ENCODE measurements at regions not wholly inside any gene's neighbourhood (a gene's known extent, or its start where the extent isn't known, plus 50 kb on each side); places are given as distances from the start of the nearest gene placed in this dataset.
"Not testable (repeated sequence)": the region's sequence is repeated elsewhere in the genome, so short reads cannot be mapped to it uniquely, and the experiment has no call there.

DNA sequence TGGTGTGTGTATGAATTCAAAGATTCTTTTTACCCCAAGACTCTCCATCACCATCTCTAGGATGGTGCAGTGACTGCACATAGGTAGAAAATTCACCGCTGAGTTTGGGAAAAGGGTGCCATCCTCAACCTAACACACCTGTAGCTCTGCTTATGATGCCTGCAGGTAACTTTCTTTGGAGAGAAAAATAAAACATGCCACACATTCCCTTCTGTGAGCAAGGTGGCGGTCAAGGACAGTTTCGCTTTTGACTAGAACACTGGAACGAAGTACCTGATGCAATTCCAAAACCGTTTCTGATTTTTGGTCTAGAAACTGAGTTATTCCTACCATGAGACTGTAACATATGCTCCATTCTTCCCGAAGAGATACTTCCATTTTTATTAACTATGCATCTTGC lies 205.6 kb downstream of the FGFR2 start:
- TF ChIP-seq, protein P1, sequence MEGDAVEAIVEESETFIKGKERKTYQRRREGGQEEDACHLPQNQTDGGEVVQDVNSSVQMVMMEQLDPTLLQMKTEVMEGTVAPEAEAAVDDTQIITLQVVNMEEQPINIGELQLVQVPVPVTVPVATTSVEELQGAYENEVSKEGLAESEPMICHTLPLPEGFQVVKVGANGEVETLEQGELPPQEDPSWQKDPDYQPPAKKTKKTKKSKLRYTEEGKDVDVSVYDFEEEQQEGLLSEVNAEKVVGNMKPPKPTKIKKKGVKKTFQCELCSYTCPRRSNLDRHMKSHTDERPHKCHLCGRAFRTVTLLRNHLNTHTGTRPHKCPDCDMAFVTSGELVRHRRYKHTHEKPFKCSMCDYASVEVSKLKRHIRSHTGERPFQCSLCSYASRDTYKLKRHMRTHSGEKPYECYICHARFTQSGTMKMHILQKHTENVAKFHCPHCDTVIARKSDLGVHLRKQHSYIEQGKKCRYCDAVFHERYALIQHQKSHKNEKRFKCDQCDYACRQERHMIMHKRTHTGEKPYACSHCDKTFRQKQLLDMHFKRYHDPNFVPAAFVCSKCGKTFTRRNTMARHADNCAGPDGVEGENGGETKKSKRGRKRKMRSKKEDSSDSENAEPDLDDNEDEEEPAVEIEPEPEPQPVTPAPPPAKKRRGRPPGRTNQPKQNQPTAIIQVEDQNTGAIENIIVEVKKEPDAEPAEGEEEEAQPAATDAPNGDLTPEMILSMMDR (IDR thresholded peaks at IDR 0.05; ENCODE audit: control insufficient read depth, insufficient read depth, low read depth, low read length, missing control alignments) = no peak
- DNase-seq (ENCODE audit: low read depth) = no peak
- no peak overlapping the region for H3K4me3 ChIP-seq (ENCODE audit: control insufficient read depth, low read depth, low read length)

DNA sequence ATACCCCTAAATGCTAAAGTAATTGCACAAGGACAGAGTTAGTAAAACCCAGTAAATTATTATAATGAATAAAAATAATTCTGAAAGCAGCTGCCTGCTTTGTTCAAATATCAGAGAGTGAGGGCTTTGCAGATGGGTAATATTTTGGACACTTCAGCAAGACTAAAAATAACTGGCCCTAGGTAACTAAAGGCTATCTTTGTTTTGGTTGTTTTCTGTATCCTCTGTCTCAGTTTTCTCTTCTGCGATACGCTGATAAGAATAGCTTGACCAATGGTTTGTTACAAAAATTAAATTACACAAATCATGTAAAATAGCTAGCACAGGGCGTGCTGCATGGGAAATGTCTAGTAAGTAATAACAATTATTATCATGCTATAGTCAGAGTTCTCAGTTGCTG lies 204.7 kb downstream of the FGFR2 start:
- no peak overlapping the region for H3K4me3 ChIP-seq (ENCODE audit: control insufficient read depth, low read depth, low read length)
- TF ChIP-seq, protein P1 (IDR thresholded peaks at IDR 0.05; ENCODE audit: control insufficient read depth, insufficient read depth, low read depth, low read length, missing control alignments) = no peak
- DNase-seq (ENCODE audit: low read depth) = no peak

DNA sequence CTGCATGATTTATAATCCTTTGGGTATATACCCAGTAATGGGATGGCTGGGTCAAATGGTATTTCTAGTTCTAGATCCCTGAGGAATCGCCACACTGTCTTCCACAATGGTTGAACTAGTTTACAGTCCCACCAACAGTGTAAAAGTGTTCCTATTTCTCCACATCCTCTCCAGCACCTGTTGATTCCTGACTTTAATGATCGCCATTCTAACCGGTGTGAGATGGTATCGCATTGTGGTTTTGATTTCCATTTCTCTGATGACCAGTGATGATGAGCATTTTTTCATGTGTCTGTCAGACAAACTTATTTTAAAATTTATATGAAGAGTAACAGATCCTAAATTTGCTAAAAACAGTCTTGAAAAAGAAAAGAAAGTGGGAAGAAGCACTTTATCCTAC lies 197.7 kb downstream of the FGFR2 start:
- not testable (repeated sequence) for H3K4me3 ChIP-seq (ENCODE audit: control insufficient read depth, low read depth, low read length); DNase-seq (ENCODE audit: low read depth)

DNA sequence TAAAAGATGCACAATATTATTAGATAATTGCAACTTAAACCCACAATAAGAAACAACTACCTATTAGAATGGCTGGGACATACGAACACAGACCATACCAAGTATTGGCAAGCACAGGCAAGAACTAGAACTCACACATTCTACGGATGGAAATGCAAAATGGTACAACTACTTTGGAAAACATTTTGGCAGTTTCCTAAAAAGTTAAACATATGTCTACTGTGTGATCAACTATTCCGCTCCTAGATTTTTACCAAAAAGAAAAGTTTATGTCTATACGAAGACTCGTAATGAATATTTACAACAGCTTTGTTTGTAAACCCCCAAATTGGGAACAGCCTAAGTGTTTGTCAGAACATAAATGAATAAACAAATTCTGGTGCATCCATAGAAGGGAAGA lies 194.7 kb downstream of the FGFR2 start:
- DNase-seq (ENCODE audit: low read depth) = no peak
- TF ChIP-seq, protein P1 (IDR thresholded peaks at IDR 0.05; ENCODE audit: control insufficient read depth, insufficient read depth, low read depth, low read length, missing control alignments) = no peak
- no peak overlapping the region for H3K4me3 ChIP-seq (ENCODE audit: control insufficient read depth, low read depth, low read length)

DNA sequence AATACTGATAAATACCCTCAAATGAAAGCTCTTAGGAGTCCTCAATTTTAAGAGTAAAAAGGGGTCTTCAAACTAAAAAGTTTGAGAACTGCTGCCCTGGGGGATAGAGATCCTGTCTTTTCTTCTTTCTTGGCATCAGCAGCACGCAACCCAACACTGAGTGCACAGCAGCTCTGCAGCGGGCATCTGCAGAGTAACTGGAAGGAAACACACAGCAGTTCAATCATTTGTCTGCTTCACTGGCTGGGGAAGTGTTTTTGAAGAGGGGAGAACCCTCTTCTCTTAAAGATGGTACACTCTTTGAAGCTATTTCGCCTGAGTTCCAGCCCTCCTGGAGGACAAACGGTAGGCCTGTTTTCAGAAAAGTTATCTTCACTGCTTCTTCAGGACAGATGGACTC lies 193.6 kb downstream of the FGFR2 start:
- no peak for DNase-seq (ENCODE audit: low read depth)
- TF ChIP-seq, protein P1 (IDR thresholded peaks at IDR 0.05; ENCODE audit: control insufficient read depth, insufficient read depth, low read depth, low read length, missing control alignments) = no peak
- no peak overlapping the region for H3K4me3 ChIP-seq (ENCODE audit: control insufficient read depth, low read depth, low read length)

DNA sequence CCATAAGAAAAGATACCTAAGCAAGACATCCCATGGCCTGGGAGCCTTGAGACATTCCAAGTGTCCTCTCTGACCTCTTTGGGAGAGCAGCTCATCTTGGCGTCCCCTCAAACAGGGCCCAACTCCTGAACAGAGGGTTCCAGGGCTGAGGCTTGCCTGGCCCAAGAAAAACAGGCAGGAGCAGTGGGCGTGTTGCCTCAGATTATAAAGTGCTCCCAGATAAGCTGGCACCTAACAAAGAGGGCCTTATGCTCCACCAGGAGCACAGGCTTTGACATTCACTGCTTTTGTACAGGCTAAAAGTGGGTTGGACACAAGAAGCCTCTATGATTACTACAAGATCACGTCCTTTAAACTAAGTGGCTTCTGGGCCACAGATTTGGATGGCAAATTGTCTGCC lies 193.1 kb downstream of the FGFR2 start:
- DNase-seq (ENCODE audit: low read depth) = no peak
- no peak overlapping the region for H3K4me3 ChIP-seq (ENCODE audit: control insufficient read depth, low read depth, low read length)
- TF ChIP-seq, protein P1 (IDR thresholded peaks at IDR 0.05; ENCODE audit: control insufficient read depth, insufficient read depth, low read depth, low read length, missing control alignments) = no peak

DNA sequence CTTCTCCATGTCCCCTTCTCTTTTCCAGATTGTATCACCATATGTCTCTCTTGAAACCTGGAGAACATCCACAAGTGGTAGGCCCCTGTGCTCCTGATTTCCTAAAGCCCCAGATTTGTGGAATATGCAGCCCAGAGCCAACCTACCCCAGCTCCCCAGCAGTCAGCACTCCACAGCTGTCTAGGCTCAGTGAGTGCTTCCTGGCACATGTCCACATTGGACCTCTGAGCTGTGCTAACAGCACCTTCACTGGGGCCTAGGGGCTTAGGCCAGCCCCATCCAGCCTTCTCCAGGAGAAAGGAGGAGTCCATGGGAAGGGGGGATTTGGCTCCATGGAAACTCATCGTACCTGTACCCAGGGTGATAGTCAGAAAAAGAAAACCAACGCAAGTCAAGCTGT lies 192.7 kb downstream of the FGFR2 start:
- TF ChIP-seq, protein P1 (IDR thresholded peaks at IDR 0.05; ENCODE audit: control insufficient read depth, insufficient read depth, low read depth, low read length, missing control alignments) = no peak
- no peak overlapping the region for H3K4me3 ChIP-seq (ENCODE audit: control insufficient read depth, low read depth, low read length)
- no peak for DNase-seq (ENCODE audit: low read depth)

Measured in AG09309 (cell line).